Fibroblast of mammary gland (primary cell): ENCODE measurements at regions not wholly inside any gene's neighbourhood (a gene's known extent, or its start where the extent isn't known, plus 50 kb on each side); places are given as distances from the start of the nearest gene placed in this dataset.
"Not testable (repeated sequence)": the region's sequence is repeated elsewhere in the genome, so short reads cannot be mapped to it uniquely, and the experiment has no call there.

Experiments
- DNase-seq: peaks from one replicate; pipeline ENCODE4 v3.0.0-alpha.2; 2010; ENCODE audit warnings: low read depth
- H3K4me3 ChIP-seq: 2 replicates; pipeline ENCODE4 v1.5.1; 2011; ENCODE audit warnings: low read depth, mild to moderate bottlenecking, low read length, moderate library complexity; ENCODE audit not compliant: control insufficient read depth
- TF ChIP-seq, protein P1 (sequence below): conservative IDR thresholded peaks from 2 replicates; pipeline ENCODE4 v1.5.1; 2011; ENCODE audit warnings: low read depth, low read length, inconsistent platforms; ENCODE audit not compliant: control insufficient read depth, insufficient read depth

DNA sequence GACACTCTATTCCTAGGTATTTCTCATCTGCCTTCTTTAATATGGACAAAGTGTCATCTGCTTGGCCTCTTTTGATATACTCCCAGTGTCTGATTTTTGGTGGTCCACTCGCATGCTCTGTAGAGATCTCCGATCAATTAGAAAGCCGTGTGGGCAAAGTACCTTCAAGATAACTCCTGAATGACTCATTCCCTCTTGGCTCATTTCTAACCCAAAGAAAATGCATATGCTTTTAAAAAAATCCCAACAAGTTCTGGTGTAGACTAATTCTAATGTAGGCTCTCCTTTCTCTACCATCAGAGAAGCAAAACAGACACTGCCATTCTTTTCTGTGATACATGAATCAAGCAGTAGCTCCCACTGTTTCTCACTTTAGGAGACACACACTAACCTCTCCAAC, 714.9 kb upstream of the ADGRL3 start:
- no peak overlapping the region for H3K4me3 ChIP-seq
- no peak for DNase-seq
- TF ChIP-seq, protein P1, sequence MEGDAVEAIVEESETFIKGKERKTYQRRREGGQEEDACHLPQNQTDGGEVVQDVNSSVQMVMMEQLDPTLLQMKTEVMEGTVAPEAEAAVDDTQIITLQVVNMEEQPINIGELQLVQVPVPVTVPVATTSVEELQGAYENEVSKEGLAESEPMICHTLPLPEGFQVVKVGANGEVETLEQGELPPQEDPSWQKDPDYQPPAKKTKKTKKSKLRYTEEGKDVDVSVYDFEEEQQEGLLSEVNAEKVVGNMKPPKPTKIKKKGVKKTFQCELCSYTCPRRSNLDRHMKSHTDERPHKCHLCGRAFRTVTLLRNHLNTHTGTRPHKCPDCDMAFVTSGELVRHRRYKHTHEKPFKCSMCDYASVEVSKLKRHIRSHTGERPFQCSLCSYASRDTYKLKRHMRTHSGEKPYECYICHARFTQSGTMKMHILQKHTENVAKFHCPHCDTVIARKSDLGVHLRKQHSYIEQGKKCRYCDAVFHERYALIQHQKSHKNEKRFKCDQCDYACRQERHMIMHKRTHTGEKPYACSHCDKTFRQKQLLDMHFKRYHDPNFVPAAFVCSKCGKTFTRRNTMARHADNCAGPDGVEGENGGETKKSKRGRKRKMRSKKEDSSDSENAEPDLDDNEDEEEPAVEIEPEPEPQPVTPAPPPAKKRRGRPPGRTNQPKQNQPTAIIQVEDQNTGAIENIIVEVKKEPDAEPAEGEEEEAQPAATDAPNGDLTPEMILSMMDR = no peak

DNA sequence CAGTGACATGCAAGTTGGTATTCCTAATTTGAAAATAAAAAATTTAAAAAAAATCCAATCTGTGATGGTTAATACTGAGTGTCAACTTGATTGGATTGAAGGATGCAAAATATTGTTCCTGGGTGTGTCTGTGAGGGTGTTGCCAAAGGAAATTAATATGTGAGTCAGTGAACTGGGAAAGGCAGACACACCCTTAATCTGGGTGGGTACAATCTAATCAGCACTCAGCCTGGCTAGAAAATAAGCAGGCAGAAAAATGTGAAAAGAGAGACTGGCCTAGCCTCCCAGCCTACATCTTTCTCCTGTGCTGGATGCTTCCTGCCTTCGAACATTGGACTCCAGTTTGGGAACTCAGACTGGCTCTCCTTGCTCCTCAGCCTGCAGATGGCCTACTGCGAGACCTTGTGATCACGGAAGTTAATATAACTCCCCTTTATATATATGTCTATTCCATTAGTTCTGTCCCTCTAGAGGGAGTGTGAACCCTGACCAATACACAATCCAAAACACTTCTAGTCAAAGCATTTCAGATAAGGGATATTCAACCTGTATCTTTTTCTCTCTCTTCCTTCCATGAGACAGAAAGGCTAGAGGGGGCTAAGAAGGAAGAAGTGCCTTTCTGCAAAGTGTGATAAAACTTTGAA, 712.9 kb upstream of the ADGRL3 start:
- not testable (repeated sequence) for DNase-seq, H3K4me3 ChIP-seq

DNA sequence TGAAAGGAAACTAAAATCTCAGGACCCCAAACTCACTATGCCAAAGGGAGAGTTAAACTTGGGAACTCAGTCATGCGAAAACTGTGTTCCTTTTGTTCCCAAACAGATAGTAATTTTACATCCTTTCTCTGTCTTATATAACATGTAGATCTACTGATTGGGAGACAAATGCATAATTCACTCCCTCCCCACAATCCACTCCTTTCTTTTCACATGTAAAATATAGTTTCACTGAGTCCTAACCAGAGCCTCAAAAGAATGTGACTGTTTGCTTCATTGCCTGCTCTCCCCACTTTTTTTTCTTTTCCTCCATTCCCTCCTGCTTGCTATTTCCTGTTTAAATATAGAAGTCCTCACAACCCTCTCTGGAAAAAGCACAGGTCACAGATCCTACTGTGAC, 699.3 kb upstream of the ADGRL3 start:
- no peak overlapping the region for H3K4me3 ChIP-seq
- TF ChIP-seq, protein P1 = no peak
- DNase-seq = no peak

DNA sequence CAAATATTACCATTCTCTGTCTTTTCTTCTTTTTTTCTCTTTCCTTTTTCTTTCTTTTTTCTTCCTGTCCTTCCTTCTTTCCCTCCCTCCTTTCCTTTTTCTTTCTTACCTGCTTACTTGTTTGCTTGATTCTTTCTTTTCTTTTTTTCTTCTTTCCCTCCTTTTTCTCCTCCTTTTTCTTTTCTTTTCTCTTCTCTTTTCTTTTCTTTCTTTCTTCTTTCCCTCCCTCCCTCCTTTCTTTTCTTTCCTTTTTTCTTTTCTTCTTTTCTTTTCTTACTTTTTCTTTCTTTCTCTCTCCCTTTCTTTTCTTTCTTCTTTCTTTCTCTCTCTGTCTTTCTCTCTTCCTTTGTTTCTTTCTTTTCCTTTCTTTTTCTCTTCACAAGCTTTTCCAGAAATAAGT, 697.4 kb upstream of the ADGRL3 start:
- DNase-seq = no peak
- TF ChIP-seq, protein P1 = no peak
- no peak overlapping the region for H3K4me3 ChIP-seq

DNA sequence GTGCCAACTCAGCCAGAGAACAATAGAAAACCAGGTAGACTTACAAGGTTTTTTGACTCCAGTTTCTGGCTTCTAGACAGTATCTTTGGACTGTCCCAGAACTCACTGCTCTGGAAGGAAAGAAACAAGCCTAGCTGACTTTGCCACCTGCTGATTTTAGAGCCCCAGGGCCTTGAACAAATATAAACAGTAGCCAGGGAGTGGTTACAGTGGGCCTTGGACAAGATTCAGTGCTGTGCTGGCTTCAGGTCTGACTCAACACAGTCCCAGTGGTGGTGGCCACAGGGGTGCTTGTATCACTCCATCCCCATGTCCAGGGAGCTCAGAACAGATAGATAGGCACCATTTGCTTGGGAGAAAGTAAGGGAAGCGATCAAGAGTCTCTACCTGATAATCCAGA, 694.1 kb upstream of the ADGRL3 start:
- no peak for DNase-seq
- TF ChIP-seq, protein P1 = no peak
- no peak overlapping the region for H3K4me3 ChIP-seq

DNA sequence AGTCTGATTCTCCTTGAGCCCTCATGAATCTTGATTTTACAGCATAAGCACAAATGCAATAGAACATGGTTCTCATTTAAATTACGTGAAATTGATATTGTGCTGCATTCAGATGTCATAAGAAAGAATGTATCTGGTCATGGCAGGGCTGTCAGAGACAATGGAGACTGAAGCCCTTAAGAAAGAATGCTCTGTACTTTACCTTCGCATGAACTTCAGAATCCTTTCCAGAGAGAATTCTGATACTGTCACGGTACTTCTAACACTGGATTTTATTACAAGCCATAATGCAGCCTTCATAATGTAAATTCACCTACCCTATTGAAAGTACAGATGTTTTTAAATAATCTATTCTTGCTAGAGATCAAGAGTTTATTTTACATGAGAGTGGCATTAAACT, 677.9 kb upstream of the ADGRL3 start:
- TF ChIP-seq, protein P1 = no peak
- DNase-seq = no peak
- no peak overlapping the region for H3K4me3 ChIP-seq

DNA sequence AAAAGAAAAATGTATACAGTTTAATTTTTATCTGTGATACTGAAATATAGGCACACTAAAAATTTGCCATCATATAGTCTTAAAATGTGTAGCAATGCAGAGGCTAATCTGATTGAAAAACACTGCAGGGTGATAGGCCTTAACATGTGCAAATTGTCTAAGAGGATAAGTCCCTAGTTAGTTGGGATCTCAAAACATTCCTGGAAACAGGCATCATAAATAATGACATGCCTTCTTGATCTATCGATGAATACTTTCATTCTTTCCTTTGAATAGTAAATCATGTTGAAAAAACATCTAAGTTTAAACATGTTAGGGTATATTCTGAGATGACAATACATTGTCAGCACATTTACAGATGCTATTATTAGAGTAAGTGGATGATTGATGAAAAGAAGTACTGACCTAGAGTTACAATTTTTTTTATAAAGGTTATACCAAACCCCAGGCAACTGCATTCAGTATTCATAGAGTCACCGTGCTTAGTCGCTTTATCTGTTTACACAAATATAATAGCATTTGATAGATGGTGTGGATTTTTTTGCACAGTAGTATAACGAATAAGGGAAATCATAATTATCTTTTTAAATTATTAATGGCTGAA, 668.2 kb upstream of the ADGRL3 start:
- DNase-seq = no peak
- TF ChIP-seq, protein P1 = no peak
- H3K4me3 ChIP-seq = no peak overlapping the region
